HG03095 (cell line): ENCODE measurements at regions not wholly inside any gene's neighbourhood (a gene's known extent, or its start where the extent isn't known, plus 50 kb on each side); places are given as distances from the start of the nearest gene placed in this dataset.
"Not testable (repeated sequence)": the region's sequence is repeated elsewhere in the genome, so short reads cannot be mapped to it uniquely, and the experiment has no call there.

Experiments used
- ATAC-seq: cut with Tn5 transposase; IDR thresholded peaks from one replicate; pipeline ENCODE4 v1.9.1; 2021; ENCODE audit warnings: moderate library complexity; ENCODE audit not compliant: unreplicated experiment

DNA sequence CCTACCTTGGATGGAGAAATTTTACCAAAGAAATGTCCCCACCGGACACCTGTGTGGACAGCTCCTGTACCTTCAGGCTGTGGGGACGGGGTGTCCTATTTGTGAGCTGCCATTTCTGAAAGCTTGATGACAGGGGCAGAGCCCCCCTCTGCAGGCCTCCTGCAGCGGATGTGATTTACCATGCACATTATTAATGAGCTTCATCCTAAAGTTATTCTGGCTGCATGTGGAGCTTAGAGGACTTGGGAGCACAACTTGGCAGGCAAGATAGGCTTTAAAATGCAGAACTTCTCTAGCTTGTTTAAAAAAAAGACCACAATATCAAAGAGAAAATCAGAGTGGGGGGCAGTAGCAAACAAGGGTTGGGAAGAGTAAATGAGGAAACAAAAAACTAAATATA lies 350.0 kb upstream of the KLHL29 start:
- ATAC-seq, result no peak

DNA sequence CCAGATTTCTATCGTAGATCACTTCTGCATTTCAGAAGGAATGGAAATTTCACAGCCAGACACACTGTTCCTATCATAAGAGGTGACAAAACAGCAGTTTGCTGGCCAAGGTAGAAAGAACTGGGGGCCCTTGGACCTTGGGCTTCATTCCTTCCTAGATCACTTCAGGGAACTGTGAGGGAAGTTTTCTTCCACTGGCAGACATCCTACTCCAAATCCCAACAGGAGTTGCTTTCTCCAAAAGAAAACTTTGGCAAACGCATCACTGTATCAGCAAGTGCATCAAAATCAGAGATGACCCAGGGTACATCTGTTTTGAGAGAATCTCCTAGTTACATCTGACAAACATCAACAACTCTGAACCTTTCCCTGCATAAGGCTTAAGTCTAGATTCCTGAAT lies 348.4 kb upstream of the KLHL29 start:
- no peak for ATAC-seq

DNA sequence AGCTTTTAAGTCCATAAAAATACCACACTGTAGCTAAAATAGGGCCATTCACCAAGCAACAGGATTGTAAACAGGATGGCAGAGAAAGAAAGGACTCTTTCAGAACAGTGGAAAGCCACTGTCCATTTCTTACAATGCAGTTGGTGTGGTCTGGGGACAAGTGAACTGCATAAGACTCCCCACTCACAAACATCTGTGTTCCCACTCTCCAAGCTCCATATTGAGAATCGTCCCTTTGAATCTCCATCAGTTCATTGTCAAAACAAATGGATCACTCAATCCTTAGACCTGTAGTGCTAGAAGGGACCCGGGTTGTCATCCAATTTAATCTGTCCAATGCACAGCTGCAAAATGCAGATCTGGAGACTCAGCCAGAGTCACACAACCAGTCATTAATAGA lies 347.4 kb upstream of the KLHL29 start:
- ATAC-seq, result no peak

DNA sequence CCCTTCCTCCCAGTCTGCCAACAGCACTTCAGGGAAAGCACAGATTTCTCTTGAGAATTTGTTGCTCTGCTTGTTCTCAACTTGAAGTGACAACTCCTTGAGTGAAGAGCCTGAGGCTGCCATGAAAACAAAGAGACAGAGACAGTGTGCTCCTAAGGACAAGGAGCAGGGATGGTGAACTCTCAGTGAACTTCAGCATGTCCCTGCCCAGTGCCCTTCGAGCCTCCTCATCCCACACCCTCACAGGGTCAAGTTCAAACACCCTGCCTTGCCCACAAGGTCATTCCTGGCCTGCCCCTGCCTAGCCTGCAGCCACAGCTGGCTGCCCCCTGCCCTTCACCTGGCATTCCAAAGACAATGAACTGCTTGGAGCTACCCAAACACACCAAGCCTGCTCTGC lies 343.5 kb upstream of the KLHL29 start:
- no peak for ATAC-seq

DNA sequence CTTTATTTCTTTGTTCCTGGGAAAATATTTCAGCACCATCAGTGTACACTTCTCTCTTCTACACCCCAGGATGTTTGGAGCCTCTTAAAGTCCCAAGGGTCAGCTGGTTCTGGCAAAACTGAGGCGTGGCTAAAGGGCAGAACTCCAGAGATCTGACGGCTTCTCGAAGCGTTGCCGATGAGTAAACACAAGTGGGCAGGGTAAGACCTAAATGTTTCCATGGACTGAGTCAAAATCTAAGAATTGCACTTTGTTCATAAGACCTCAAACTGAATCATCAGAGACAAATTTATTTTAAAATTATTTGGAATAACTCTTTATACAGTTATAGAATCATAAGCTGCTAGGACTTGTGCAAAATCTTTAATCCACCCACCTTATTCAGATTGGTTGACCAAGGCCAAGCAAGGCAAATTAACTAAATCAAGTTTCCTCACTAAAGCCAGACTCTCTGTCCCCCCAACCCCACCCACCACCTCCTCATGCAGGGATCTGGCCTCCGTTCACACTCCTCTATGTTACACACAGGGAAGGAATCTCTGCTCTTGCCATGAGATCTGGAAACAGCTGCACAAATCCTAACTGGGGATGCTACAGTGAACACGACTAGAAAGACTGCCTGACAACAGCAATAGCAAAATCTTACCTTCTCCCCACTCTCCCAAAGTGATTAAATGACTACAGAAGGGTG lies 342.6 kb upstream of the KLHL29 start:
- no peak for ATAC-seq

DNA sequence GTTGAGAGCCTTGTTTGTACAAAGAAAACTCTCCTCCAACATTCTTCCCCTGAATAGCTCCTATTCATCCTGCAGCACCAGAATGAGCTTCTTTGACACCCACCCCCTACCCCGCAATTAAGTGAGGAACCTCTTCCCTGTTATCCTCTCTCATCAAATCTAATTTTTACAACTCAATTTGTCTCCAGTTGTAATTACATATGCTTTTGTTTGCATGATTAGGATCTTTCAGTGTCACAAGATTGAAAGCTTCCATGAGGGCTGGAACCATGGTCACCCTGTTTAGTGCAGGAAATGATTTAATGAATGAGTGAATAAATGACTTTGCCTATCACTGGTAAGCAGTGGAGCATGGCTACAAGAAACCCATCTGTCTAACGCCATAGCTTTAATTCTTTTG lies 334.6 kb upstream of the KLHL29 start:
- no peak for ATAC-seq

DNA sequence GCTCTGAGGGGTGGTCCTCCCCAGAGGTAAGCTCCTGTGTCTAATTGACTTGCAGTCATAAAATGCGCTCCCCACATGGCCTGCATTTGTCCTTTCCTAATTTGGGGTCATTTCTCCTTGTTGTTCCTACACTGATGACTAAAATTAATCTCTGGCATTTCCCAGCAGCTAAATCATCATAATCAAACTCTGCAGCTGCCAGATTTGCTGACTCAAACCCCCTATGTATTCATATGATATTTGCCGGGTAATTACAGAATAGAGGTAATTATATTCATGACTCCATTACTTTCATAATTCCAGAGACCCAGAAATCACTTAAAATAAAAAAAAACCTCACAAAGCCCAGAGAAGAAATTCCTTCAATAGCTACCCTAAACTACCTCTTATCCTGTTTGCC lies 331.4 kb upstream of the KLHL29 start:
- ATAC-seq, result no peak

DNA sequence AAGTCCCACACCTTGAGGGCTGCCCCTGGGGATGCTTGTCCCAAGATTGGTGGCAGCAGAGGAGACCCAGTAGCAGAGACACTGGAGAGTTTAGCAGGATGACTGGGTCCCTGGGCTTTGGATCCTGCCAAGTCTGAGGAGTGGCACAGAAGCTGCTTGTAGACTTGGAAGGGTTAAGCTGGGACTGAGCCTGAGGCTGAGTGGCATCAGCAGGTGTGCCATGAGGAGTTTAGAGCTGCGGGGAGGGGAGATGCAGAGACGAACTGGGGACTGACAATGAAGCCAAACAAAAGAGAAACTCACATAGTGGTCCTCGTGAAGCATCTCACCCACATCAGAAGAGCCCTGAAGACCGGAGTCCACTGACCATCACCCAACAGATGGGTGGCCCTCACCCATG lies 329.7 kb upstream of the KLHL29 start:
- ATAC-seq, result no peak

DNA sequence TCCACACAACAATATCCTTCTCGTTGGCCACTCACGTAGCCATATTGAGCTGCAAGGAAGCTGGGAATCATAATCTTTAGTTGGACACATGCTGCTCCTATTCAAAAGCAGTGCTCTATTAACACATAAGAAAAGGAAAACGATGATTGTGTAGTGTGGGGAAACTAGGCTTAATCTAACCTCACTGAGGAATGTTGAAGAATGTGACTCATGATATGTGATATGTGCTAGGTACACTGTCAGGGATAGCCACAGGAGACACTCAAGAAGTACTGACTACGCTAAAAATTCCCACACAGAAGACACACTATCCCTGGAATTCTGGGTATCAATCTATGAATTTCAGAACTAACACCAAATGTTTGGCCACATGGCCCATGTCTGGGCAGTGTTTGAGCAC lies 328.1 kb upstream of the KLHL29 start:
- not testable (repeated sequence) for ATAC-seq

DNA sequence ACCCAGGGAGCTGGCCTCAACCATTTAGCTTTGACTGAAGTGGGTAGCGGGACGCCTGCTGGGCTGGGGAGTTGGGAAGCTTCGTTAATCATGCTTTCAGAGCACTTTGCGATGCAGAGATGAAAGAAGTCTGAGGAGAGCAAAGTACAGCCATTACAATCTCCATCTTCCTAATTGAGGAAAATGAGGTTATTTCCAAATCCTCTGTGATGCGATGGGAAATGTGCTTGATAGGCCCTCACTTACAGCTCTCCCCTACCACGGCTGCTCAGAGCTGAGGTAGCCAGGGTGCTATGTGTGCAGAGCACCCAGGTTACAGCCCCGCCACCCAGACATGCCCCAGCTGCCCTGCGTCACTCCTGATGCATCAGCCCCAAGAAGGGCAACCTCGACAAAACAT lies 326.5 kb upstream of the KLHL29 start:
- no peak for ATAC-seq

DNA sequence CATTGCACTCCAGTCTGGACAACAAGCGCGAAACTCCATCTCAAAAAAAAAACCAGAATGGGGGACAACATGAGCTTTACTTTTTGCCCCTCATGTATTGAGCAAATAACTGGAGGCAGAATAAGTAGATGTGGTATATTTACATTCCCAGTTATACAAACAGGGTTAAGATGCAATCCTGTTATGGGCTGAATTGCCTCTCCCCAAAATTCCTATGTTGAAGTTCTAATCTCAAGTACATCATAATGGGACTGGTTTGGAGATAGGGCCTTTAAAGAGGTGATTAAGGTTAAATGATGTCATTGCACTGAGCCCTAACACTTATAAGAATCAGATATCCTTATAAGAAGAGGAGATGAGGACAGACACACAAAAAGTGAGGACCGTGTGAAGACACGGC lies 319.8 kb upstream of the KLHL29 start:
- ATAC-seq, result no peak

DNA sequence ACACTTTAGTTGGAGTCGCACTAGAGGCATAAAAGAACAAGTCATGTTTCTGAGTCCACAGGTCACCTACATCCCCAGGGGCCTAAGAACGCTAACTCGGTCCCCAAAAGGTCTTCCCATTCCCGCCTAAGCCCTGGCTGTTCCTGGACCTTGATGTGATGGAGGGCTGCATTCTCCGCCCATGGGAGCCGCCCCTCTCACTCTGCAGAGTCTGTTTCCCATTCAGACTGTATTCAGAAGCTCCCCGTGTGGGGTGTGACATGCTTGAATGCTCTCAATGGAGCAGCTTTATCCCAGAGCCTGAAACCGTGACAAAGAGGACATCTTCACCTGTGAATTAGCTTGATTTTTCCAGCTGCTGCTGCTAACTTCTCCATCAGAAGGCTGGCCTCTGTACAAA lies 319.0 kb upstream of the KLHL29 start:
- ATAC-seq, result no peak

DNA sequence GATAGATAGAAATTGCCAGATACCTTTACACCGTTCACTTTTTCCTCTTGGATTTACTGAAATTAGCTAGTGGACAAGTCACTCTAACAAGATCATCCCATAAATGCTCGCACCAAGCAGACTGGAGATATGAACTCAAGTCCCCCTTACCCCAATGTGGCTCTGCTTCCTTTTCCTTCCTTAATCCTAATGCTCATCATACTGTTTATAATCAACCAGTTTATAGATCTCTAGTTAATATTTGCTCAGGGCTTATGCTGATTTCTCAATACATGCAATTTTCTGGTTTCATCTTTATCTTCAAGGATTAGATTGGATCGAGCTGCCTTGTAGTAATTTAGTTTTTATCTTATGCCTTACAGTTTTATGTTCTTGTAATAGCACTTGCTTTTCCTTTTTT lies 318.3 kb upstream of the KLHL29 start:
- no peak for ATAC-seq

DNA sequence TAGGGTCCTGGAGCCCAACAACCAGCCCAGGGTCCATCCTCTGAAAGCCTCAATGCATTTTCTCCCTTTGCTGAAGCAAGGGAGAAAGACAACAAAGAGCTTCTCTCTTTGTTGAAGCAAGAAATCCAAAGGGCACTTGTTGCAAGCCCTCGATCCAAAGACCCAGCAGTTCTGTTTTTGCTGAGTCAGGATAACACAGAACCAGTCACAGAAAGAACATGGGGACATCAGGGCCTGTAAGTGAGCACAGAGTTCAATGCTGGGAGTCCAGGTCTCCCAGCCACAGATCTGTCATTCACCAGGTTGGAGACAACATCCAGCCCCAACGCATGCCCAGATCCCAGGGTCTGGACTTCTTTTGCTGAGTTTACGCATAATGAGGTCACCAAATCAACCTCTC lies 315.8 kb upstream of the KLHL29 start:
- no peak for ATAC-seq

DNA sequence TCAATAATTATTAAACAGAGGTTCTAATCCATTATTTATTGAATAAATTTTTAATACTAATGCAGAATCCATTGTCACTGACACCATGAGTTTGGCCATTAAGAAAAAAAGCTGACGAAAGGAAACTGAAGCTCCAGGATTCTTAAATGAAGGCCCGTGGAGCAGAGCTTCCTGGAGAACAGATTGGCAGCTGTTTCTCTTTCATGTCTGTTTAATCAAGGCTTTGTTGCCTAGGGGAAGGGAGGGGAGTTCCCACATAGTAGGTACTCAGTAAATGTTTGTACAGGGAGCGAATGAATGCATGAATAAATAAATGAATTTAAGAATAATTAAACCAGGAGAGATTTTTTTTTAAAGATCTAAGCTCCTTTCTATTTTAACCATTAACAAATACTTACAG lies 315.1 kb upstream of the KLHL29 start:
- ATAC-seq, result no peak

DNA sequence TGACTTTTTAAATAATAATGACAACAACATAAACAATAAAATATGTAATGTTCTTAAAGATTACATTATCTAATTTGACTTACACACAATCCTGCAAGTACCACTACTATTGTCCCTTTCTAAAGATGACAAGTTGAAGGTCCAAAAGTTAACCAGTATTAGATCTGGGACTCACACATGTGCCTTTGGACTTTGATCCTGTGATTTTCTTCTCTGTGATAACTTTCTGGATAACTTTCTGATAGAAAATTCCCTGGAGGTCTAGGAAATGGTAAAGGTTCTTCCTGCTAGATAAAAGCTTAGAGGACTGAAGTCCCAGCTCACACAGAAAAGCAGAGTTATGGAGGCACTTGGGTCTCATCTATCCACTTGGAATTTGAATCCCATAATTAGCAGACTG lies 311.9 kb upstream of the KLHL29 start:
- ATAC-seq, result no peak

DNA sequence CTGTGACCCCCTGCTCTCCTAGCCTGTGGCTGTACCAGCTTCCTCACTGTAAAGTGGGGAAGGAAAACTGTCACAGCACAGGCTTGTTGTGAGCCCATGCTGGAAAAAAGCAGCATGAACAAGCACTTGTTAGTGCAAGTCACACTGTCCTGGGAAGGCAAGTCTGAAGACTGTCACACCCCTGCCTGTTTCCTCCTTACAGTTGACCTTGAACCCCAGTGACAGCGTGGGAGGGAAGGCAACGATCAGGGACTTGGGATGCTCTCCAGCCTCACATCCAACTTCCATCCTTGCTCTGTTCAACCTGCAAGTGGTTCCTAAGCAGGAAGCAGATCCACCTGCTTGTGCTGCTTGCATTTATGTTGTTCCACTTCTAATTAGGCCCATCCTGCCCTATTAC lies 311.3 kb upstream of the KLHL29 start:
- no peak for ATAC-seq

DNA sequence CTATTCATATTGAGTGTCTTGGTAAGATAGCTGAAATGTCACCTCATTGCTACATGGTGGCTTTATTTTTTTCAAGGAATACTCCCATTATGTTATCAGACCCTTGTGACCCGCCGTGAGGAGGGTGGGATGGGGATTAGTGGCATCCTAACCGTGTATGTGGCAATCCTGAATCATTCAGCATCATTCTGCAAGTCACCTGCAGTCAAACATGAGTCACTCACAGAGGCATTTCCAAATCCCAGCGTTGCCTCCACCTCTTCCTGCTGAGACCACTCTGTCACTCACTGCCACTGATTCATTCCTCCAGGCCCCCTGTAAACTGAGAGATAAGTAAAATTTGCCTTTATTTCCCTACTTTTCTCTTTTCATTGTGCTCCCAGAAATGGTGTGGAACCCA lies 307.4 kb upstream of the KLHL29 start:
- no peak for ATAC-seq

DNA sequence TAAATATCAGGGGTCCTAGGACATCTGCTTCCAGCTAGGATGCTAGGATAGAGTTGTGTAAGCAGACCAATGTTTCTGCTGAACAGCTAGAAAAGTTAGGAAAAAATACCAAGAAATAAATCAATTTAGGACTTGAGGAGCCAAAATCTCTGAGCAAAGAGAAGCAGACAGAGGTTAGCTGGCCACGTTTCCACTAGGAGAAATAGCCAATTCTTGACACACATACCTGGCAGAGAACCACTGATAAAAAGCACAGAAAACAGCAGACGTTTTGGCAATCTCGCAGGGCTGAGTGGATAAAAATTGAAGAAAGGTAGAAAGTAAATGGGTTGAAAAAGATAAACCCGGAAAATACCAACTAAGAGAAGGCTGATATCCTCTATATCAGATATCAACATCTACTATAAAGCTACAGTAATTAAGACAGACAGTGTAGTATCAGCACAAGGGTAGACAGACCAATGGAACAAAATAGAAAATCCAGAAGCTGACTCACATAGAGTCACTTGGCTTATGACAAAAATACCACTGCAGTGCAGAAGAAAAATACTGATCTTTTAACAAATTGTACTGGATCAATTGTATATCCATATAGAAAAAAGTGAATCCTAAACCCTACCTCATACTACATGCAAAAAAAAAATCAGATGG lies 306.1 kb upstream of the KLHL29 start:
- ATAC-seq, result no peak

DNA sequence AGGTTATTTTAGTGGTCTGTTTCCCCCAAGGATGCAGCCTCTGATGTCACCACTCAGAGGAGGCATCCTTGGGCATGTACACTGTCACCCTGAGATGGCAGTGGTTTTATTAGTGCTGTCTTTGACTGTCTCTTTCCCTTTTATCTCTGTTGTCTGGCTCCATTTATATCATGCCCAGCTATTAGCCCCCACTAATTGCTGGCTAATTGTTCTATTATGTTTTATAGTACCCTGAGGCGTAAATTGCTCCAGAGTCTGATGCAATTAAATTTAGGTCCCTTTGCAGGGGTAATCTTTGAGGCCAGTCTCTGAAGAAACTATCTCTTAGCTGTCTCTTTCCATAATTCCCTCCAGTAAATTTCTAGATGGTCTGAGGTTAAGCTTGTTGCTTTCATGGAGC lies 301.0 kb upstream of the KLHL29 start:
- ATAC-seq, result no peak

DNA sequence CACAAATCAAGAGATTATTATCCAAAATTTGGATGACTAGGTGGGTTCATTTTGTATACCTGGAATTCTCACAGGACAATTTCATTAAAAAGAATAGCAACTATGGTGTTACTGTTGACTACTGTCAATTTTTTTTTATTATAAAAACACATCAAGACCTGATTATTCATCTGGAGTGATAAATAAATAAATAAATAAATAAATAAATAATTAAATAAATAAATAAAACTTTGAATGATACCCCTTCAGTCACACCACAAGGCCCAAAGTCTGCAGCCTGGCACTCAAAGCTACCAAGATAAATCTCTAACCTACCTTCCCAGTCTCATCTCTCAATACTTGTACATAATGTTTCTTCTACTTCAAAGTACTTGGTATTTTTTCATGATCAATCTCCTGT lies 294.0 kb upstream of the KLHL29 start:
- ATAC-seq, result no peak

DNA sequence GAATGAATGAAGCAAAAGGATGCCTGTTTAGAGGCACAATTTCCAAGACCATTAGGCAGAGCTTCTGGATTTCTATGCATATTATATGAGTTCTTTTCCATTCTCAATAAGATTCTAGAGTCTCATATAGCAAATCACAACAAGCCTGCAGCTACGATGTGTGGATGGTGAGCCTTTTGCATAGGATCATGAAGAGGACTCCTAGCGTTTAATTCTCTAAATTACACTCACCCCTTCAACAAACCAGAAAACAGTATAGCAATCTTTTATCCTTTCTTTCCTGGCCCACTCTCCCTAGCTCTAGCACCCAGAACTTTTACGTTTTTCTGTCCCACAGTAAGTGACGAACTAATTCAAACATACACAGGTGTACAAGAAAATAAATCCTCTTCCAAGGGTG lies 293.1 kb upstream of the KLHL29 start:
- ATAC-seq, result no peak

DNA sequence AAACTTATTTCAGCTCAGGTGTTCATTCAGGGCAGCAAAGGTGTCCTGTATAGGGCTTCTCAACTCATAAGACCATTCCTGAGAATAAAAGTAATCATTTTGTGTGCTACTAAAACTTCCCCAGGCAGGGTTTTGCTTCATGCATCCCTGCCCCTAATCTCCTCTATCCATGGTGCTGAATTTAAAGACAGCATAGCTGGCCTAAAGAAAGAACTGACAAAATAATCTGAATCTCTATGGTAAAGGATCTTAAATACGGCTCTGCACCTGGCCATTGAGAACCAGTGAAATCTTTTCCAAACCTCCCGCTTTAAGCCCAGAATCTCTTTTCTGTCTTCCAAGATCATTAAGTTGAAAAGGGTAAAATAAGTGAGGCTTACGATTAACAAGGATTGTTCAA lies 292.1 kb upstream of the KLHL29 start:
- ATAC-seq, result no peak
